ENCODE measurements at regions not wholly inside any gene's neighbourhood (a gene's known extent, or its start where the extent isn't known, plus 50 kb on each side); places are given as distances from the start of the nearest gene placed in this dataset.

GRCh38 chr9:78127279-78128225 lies 95.9 kb upstream of the GNAQ start:
- H4K8ac ChIP-seq (ENCODE audit: low read depth in 2 of 2, low read length in 2 of 2): no peak overlapping the region
- H3K4me1 ChIP-seq (ENCODE audit: control insufficient read depth, insufficient read depth, low read length): no peaks in the 10 kb centered on the region
- no peak overlapping the region for H3K18ac ChIP-seq (ENCODE audit: low read depth, low read length)
- no peak overlapping the region for H3K56ac ChIP-seq (ENCODE audit: extremely low read depth, insufficient read depth, low read length)
- no peaks in the 10 kb centered on the region for H3K36me3 ChIP-seq (ENCODE audit: control insufficient read depth, insufficient read depth, low read length)
- dilution Hi-C loops (cut with HindIII; ENCODE audit: low sequenced_read_pairs, unreplicated experiment): no loop called here
- H2AK9ac ChIP-seq (replicated peaks; ENCODE audit: low read depth, low read length, poor library complexity): no peak overlapping the region
- no peak overlapping the region for H3K9ac ChIP-seq (ENCODE audit: low read depth, low read length)
- no peak overlapping the region for H2AFZ ChIP-seq (replicated peaks; ENCODE audit: low read length, poor library complexity)
- H3K14ac ChIP-seq (replicated peaks; ENCODE audit: low read depth, low read length): no peak overlapping the region
- ChIA-PET CTCF (interaction anchor here (0.5 kb wide), 1 partner anchor 65 kb away, joined by 4 read pairs; no protein-coding TSS in a partner anchor), POLR2A (ENCODE audit: unreplicated experiment) (no interaction called here)
- no peak overlapping the region for H2BK15ac ChIP-seq (ENCODE audit: low read depth, low read length)
- no peak overlapping the region for H3K27ac ChIP-seq (ENCODE audit: insufficient read depth, low read length)
- no peak overlapping the region for H4K91ac ChIP-seq (ENCODE audit: insufficient read depth, low read depth, low read length)
- H3K4me2 ChIP-seq (ENCODE audit: low read depth, low read length): no peak overlapping the region
- BruUV-seq (replicated peaks): no TSS peak
- H4K5ac ChIP-seq (ENCODE audit: low read depth, low read length): no peak overlapping the region
- no peaks in the 10 kb centered on the region for H3K79me1 ChIP-seq (ENCODE audit: low read depth in 1 of 2, low read length in 2 of 2)
- H3K27me3 ChIP-seq (ENCODE audit: control insufficient read depth, insufficient read depth, low read length): peaks cover 9% of the 10 kb centered on the region
- no CpG with 5 or more reads among the region's 5 CpGs for WGBS, 2 experiments (ENCODE audit: extremely low coverage in 2 of 2, insufficient read length in 1 of 2)
- no peaks in the 10 kb centered on the region for H4K20me1 ChIP-seq (ENCODE audit: insufficient read depth, low read length)
- intact Hi-C loops (cut with micrococcal nuclease): no loop called here
- ATAC-seq (ENCODE audit: low read depth) (no peak), DNase-seq (no peak)
- H2BK120ac ChIP-seq (ENCODE audit: low read depth, low read length): no peak overlapping the region
- no peaks in the 10 kb centered on the region for H3K9me1 ChIP-seq (ENCODE audit: insufficient read depth, low read length)
- H2BK20ac ChIP-seq (ENCODE audit: low read depth, low read length): no peak overlapping the region
- H3K23ac ChIP-seq (ENCODE audit: low read depth, low read length): no peak overlapping the region
- H3K4me3 ChIP-seq (ENCODE audit: insufficient read depth, low read depth, low read length): no peak overlapping the region
- H3K9me3 ChIP-seq (ENCODE audit: control insufficient read depth, insufficient read depth, low read length): no peaks in the 10 kb centered on the region
- H3K4ac ChIP-seq (ENCODE audit: low read depth, low read length): no peak overlapping the region
- H2BK5ac ChIP-seq (ENCODE audit: low read depth, low read length, poor library complexity, severe bottlenecking): no peak overlapping the region
- in situ Hi-C loops (cut with MboI; ENCODE audit: low sequenced_read_pairs): no loop called here
- TF ChIP-seq USF2 (IDR thresholded peaks at IDR 0.05; ENCODE audit: low read depth, low read length): no peak
- TF ChIP-seq BHLHE40 (IDR thresholded peaks at IDR 0.05; ENCODE audit: low read depth, low read length): no peak
- H2AK5ac ChIP-seq (ENCODE audit: low read depth, low read length): no peak overlapping the region

Data from IMR-90 (cell line).